ENCODE measurements at regions not wholly inside any gene's neighbourhood (a gene's known extent, or its start where the extent isn't known, plus 50 kb on each side); places are given as distances from the start of the nearest gene placed in this dataset.

DNA sequence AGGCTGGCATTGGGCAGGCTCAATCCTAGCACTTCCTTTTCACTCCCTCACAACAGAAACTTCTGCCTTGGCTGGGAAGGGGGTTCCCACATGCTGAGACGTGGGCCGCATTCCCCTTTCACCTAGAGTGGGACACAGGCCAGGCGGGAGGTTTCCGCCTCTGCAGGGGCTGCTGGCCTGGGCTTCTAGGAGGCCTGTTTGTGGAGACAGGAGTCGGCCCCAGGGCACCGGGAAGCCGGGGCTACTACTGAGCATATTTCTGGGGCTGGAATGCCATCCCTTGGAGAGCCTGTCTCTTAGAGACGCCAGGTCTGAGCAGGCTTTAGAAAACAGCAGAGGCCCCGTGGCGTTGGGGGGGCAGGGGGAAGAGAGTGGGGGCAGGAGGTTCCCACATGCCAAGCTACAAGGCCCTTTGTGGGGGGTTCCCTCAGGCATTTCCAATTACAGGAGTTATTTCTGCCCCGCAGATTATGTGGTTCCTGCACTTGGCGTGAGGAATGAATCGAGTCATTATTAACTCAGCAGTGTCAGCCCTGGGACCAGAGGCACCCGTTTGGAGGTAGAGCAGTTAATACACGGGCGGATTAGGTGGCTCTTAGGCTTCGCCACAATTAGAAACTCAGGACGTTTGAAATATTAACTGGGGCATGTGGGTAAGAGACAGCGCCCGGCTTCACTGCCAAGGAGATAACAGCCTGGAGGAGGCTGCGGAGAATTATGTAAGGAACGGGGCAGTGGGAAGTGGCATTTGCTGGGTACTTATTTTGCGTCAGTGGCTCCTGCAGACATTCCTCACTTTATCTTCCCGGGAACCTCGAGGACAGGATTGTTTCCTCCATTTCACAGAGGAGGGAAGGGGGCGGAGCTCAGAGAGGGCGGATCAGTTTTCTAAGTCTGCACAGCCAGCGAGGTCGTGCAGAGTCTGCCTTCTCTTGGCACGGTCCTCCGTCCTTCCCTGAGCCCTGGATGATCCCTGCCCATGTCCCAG lies 162.5 kb downstream of the MAF start:
- DNase-seq = no peak

GRCh38 chr16:79436885-79437284 lies 163.7 kb downstream of the MAF start:
- DNase-seq = no peak

GRCh38 chr16:79434771-79435170 lies 165.8 kb downstream of the MAF start:
- DNase-seq = no peak

GRCh38 chr16:79434092-79434491 lies 166.4 kb downstream of the MAF start:
- DNase-seq = no peak

- DNase-seq = no peak
These were observed 168.6 kb downstream of the MAF start for GRCh38 chr16:79431923-79432322.

DNA sequence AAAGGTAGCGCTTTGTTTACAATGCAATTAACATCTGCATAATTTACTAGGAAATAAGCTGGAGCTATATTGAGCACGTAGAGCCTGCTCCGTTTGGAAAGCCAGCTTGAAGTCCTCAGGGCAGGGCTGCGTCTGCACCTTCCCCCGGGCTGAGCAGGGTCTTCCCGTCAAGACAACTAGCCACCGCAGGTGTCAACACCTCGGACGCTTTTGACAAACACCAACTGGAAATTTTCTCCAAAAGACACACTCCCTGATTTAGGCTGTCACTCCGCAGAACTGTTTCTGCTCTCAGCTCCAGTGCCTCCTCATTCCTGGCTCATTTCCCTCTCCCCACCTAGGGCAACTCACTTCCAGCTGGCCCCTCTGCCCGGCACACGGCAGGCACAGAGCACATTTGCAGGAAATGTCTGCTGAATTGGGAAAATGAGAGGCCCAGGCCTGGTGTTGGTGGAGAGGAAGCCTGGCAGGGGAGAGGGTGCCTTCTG lies 170.3 kb downstream of the MAF start:
- peak; percentile 55 for DNase-seq

- DNase-seq = peak; percentile 81
These were observed 171.0 kb downstream of the MAF start for GRCh38 chr16:79429381-79430190.

GRCh38 chr16:79426663-79427062 lies 173.9 kb downstream of the MAF start:
- DNase-seq = no peak

DNA sequence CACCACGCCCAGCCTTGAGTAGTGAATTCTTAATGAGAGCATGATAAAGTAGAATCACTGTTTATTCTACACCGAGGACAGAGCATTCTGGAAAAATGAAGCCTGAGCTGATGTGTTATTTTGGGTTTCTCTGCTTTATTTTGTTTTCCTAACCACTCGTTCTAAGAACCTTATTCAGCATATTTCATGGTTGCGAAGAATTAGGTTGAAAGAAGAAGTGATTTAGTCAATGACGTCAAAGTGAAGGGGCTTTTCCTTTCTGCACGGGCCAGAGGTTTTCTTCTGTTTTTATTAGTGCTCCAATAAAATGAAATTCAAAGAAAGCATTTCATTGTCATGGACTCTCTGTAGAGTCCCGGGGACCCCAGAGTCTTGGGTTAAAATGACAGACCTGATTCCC lies 178.5 kb downstream of the MAF start:
- no peak for DNase-seq

GRCh38 chr16:79421126-79421525 lies 179.4 kb downstream of the MAF start:
- DNase-seq = no peak

DNA sequence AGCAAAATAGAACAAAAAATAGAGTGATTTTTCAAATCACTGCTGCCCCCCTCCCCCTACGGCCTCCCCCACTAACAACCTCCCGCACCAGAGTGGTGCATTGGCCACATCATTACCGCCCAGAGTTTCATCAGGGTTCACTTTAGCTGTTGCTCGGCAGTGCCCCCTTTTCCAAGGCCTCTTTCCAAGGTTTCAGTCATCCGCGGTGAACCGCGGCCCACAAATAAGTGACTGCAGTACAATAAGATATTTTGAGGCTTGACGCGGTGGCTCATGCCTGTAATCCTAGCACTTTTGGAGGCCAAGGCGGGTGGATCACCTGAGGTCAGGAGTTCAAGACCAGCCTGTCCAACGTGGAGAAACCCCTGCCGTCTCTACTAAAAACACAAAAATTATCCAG lies 180.0 kb downstream of the MAF start:
- no peak for DNase-seq

- DNase-seq = no peak
These were observed 181.4 kb downstream of the MAF start for GRCh38 chr16:79419148-79419547.

DNA sequence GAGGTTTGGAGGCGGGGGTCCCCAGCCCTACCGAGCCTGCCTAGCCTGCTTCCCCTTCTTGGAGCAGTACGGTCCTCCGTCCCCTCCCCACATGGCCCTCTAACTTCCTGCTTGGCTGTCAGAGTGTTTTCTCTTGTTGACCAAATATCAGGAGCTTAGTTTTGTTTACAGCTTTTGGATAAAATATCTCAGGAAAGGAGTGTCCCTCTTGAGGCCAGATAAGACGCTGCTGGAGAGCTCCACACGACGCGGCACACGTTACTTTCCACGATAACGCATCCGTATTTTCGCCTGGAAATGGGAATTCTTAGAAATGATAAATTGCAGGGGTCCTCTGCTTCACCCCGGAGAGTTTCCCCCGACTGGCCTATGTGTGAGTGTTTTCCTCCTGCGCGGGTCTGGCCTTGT lies 182.9 kb downstream of the MAF start:
- no peak for DNase-seq

GRCh38 chr16:79415983-79416640 lies 184.4 kb downstream of the MAF start:
- DNase-seq = no peak

- no peak for DNase-seq
These were observed 187.7 kb downstream of the MAF start for GRCh38 chr16:79412783-79413225.

- DNase-seq = no peak
These were observed 188.7 kb downstream of the MAF start for GRCh38 chr16:79411805-79412204.

GRCh38 chr16:79411357-79411756 lies 189.2 kb downstream of the MAF start:
- DNase-seq = no peak

DNA sequence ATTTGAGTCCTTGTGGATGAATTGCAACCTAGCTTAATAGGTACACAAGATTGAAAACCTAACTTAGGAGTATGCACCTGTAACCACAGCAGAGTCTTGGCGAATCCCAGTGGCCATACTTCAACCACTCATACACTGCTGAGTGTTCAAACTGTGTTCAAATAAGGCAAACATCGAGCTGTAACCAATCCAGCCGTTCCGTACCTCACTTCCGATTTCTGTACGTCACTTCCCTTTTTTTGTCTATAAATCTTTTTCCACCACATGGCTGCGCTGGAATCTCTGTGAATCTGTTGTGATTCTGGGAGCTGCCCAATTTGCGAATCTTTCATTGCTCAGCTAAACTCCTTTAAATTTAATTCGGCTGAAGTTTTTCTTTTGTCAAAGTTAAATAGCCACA lies 190.6 kb downstream of the MAF start:
- DNase-seq = no peak

- DNase-seq = no peak
These were observed 192.2 kb downstream of the MAF start for GRCh38 chr16:79408355-79408754.

DNA sequence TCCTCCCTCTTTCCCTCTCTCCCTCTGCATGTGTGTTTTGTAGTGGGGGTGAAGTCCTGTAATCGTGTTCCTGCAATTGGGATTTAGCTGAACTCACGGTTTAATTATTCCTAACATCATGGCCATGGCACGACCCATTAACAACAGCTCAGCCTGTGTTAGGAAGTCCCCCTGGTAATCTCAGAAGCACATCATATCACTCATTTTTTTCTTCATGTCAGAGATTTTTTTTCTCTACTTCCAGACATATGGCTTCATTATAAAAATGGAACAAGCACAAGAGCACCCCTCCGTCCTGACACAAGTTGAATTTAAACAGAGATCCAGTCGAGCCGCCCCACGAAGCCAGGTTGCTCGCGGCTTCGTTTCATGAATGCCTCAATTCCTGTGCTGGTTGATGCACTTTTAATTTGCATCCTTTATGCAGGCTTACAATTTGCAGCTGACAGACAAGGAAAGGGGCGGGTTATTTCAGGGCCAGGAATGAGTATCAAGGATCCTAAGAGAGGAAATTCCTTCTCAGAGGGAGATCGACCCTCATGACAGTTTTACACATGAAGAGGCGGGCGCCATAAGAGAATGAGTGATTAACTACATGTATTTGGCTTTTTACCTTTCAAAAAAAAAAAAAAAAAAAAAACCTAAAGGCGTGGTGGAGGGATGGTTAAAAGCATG lies 192.9 kb downstream of the MAF start:
- DNase-seq = no peak

GRCh38 chr16:79407005-79407404 lies 193.5 kb downstream of the MAF start:
- DNase-seq = no peak

DNA sequence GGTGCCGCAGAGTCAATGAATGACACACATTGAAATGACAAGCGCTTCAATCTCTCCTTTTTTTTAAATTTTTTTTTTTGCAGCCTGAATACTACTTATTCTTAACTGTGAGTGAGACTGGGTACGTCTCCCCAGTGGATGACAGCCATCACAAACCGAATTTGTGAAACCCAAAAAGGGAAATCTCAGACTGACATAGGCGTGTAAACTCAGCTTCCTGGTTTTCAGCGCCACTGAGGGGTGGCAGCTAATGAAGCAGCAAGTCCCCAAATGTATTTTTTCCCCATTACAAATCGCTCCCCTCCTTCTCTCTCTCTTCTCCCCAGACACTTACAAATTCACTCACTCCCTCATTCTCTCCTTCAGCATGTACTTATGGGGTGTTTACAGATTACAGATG lies 196.0 kb downstream of the MAF start:
- DNase-seq = no peak

- no peak for DNase-seq
These were observed 197.0 kb downstream of the MAF start for GRCh38 chr16:79403534-79403933.

Data from right forelimb (tissue), 1 donor.